GM18873 (cell line): ENCODE measurements at regions not wholly inside any gene's neighbourhood (a gene's known extent, or its start where the extent isn't known, plus 50 kb on each side); places are given as distances from the start of the nearest gene placed in this dataset.

Experiments
- ATAC-seq: cut with Tn5 transposase; IDR thresholded peaks from one replicate; pipeline ENCODE4 v1.9.1; 2021; ENCODE audit warnings: mild to moderate bottlenecking, moderate library complexity, moderate number of reproducible peaks; ENCODE audit not compliant: unreplicated experiment, low FRiP score

DNA sequence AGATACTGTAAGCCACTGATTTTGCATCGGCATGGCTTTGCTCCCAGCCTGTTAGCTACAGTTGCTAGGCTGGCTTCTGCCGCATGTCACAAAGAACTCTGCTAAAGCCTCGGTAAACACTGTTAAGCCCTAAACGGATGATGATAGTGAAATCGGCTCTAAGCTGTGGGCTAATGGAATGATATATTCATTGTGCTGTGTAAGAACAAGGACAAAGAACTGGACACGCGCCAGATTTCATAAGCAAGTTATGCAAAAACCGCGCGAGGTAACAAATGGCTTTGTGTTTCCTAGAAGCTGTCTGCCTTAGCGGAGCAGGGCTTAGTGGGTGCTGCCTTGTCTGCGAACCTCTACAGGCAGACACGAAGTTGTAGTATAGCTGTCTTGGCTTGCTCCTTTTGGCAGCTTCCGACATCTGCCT lies 331.3 kb upstream of the COBL start:
- ATAC-seq = no peak

- no peak for ATAC-seq
These were observed 330.9 kb upstream of the COBL start for GRCh38 chr7:51647486-51647885.

- no peak for ATAC-seq
These were observed 329.2 kb upstream of the COBL start for GRCh38 chr7:51645702-51646298.

GRCh38 chr7:51645255-51645654 lies 328.6 kb upstream of the COBL start:
- no peak for ATAC-seq

- no peak for ATAC-seq
These were observed 327.6 kb upstream of the COBL start for GRCh38 chr7:51644216-51644615.

GRCh38 chr7:51640841-51641240 lies 324.2 kb upstream of the COBL start:
- ATAC-seq = no peak

DNA sequence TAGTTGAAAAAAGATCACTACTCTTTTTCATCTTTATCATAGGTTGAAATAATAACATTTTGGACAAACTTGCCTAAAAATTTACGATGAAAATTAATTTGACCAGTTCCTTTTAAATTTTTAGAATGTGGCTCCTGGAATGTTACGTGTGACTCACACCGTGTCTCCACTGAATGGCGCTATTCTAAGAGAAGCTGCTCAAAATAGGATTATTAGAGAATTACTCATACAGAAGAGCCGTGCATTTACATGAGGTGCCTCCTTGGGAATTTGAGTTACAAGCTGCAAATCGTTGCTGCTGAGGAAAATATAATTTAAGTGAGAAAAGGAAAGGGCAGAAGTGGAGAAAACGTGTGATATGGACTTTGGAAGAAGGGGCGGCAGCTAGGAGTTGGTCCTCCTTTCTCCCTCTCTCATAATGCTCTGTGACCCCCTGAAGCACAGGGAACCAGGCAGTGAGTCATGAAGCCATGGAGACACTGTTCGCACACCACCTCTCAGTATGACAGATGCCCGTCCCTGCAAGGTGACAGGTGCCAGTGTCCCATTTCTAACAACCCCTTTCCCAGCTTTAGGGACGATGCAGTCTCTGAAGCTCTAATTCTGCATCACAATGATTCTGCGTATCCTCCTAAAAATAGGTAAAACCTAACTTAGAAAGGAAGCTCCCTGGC lies 323.2 kb upstream of the COBL start:
- no peak for ATAC-seq

GRCh38 chr7:51636503-51636902 lies 319.9 kb upstream of the COBL start:
- no peak for ATAC-seq

- ATAC-seq = no peak
These were observed 319.2 kb upstream of the COBL start for GRCh38 chr7:51635775-51636174.

DNA sequence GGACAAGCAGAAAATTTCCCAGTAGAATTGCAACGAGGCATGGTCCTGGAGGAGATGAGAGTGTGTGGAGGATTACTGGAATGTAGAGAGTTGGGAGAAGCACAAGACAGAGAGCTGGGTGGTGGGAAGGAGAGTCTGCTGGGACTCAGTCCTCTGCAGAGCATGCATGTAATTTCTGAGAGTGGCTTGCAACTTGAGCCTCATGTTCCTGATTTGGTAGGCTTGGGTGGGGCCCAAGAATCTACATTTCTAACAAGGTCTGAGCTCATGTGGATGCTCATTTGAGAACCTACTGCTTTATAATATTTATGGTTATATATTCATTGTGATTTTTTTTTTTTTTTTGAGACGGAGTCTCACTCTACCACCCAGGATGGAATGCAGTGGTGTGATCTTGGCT lies 317.9 kb upstream of the COBL start:
- ATAC-seq = no peak

- ATAC-seq = no peak
These were observed 317.4 kb upstream of the COBL start for GRCh38 chr7:51634025-51634424.

- no peak for ATAC-seq
These were observed 317.0 kb upstream of the COBL start for GRCh38 chr7:51633596-51633995.

DNA sequence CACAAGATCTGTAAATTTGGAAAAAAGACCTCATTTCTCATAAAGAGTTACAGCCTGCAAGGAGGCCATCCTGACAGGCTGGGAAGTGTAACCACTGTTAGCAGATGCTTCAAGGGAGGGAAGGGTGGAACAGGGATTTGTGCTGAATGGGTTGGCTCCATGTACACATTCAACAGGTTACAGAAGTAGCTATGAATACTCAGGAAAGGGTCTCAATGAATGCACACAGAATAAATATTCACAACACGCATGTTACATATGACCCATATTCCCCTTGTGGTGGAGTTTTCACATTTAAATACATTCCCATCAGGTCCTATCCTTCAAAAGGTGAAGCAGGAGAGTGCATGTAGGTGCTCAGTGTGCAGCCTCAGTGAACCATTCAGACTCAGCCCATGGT lies 316.4 kb upstream of the COBL start:
- ATAC-seq = no peak

DNA sequence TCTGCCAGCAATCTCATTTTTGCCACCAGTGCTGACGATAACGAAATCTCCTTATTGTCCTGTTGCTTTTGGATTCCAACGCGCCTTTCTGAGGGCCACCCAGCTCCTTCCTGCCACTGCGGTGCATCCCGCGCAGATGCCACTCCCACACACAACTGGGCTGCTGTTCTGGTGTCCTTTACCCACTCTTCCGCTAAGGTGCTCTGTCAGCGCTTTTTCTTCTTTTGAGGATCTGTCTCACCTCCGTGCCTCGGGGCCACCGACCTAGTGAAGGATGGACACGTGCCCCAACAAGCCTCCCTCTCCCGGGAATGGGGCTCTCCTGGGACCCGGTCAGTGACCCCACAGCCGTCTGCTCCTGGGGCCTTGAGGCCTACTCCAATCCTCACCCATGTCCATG lies 314.3 kb upstream of the COBL start:
- ATAC-seq = no peak

GRCh38 chr7:51629206-51629605 lies 312.6 kb upstream of the COBL start:
- ATAC-seq = no peak

DNA sequence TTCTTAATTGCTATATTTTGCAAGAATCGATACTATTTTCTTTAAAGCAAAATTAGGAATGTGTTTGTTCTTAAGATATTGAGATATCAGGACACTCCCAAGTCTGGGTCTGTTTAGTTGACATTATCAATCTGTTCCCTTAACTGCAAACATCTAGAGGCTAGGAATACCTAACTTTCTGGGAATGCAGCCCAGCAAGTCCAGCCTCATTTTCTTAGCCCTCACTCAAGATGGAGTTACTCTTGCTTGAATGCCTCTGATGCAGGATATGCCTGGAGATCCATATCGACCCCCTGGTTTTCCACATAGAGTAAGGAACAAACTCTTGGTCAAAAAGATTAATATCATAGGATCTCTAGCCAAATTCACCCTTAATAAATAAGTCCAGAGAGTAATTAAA lies 305.3 kb upstream of the COBL start:
- ATAC-seq = no peak

- ATAC-seq = no peak
These were observed 304.1 kb upstream of the COBL start for GRCh38 chr7:51620706-51621105.

GRCh38 chr7:51619880-51620279 lies 303.3 kb upstream of the COBL start:
- no peak for ATAC-seq

DNA sequence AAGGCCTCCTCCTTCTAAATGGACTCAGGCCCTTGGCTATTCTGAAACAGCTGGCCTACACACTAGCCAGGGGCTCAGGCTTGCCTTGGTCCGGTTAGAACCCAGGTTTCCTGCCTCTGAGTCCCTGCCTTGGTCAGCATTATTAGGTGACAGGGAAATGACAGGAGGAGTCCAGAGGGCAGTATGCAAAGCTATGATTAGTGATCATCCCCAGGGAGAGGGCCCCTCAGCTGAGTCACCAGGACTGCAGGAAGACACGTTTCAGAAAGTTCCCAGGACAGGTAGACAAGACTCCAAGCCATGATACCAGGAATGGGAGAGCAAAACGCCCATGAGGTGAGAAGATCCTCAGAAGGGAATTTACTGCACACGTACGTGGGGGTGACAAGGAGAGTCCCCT lies 301.1 kb upstream of the COBL start:
- no peak for ATAC-seq

DNA sequence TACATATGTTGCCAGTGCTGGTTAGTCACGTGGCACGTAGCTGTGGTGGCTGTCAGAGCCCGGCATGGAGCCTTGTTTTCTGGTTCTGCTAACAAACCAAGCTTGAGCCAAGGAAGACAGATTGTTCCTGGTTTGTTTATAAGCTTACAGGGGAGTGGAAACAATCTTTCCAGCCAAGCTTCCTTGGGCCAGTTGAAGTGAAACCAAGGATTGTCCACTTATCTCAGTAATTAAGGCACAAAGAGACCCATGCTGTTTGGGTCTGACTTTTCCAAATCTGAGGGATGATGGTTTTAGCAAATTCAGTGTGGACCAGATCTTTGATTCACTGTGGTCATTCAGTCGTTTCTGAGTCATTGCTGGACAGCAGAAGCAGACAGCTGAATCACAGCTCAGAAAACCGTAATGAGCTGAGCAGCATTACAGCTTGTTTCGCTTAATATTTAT lies 297.3 kb upstream of the COBL start:
- no peak for ATAC-seq

- ATAC-seq = no peak
These were observed 295.3 kb upstream of the COBL start for GRCh38 chr7:51611937-51612336.

DNA sequence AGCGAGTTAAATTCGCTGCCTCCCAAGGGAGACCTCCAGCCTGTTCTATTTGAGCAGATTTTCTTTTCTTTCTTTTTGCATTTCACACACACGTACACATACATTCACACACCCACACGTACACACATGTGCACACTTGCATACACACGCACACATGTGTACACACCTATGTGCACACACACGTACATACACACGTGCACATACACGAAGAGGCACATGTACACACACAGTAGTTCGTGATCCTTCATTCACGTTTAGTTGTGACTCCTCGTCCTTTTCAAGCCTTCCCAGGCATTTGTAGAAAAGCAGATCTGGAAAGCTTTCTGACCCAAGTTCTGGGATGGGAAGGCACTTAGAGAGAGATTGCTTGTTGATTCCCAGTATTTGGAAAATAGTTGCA lies 290.8 kb upstream of the COBL start:
- no peak for ATAC-seq
